AG08395 (cell line): ENCODE measurements at regions not wholly inside any gene's neighbourhood (a gene's known extent, or its start where the extent isn't known, plus 50 kb on each side); places are given as distances from the start of the nearest gene placed in this dataset.

Experiments used
- DNase-seq: peaks from one replicate; pipeline ENCODE4 v3.0.0; 2012; ENCODE audit warnings: mixed read lengths, low spot score

- DNase-seq: no peak
These were observed 85.0 kb upstream of the SLC38A4 start for GRCh38 chr12:46910830-46911229.

- no peak for DNase-seq
These were observed 88.5 kb upstream of the SLC38A4 start for GRCh38 chr12:46914336-46914735.

GRCh38 chr12:46915082-46915481 lies 89.3 kb upstream of the SLC38A4 start:
- peak; percentile 88 for DNase-seq

- peak; percentile 59 for DNase-seq
These were observed 90.0 kb upstream of the SLC38A4 start for GRCh38 chr12:46915836-46916235.

- DNase-seq: no peak
These were observed 91.1 kb upstream of the SLC38A4 start for GRCh38 chr12:46916796-46917419.

GRCh38 chr12:46917821-46918220 lies 92.0 kb upstream of the SLC38A4 start:
- DNase-seq: no peak

GRCh38 chr12:46918631-46919030 lies 92.8 kb upstream of the SLC38A4 start:
- DNase-seq: no peak

GRCh38 chr12:46919666-46920400 lies 94.0 kb upstream of the SLC38A4 start:
- DNase-seq: peak; percentile 18

- DNase-seq: no peak
These were observed 94.7 kb upstream of the SLC38A4 start for GRCh38 chr12:46920499-46920898.

- DNase-seq: peak; percentile 31
These were observed 95.4 kb upstream of the SLC38A4 start for GRCh38 chr12:46921048-46921763.

- DNase-seq: peak; percentile 52
These were observed 96.0 kb upstream of the SLC38A4 start for GRCh38 chr12:46921764-46922133.

- no peak for DNase-seq
These were observed 100.7 kb upstream of the SLC38A4 start for GRCh38 chr12:46926526-46926925.

- DNase-seq: no peak
These were observed 104.3 kb upstream of the SLC38A4 start for GRCh38 chr12:46930101-46930500.

GRCh38 chr12:46933947-46934346 lies 108.2 kb upstream of the SLC38A4 start:
- DNase-seq: peak; percentile 60

GRCh38 chr12:46934374-46935111 lies 108.7 kb upstream of the SLC38A4 start:
- no peak for DNase-seq

- no peak for DNase-seq
These were observed 109.6 kb upstream of the SLC38A4 start for GRCh38 chr12:46935271-46935847.

GRCh38 chr12:46936042-46936441 lies 110.2 kb upstream of the SLC38A4 start:
- no peak for DNase-seq

GRCh38 chr12:46938071-46938678 lies 112.4 kb upstream of the SLC38A4 start:
- DNase-seq: no peak

GRCh38 chr12:46941981-46942380 lies 116.2 kb upstream of the SLC38A4 start:
- no peak for DNase-seq

GRCh38 chr12:46942579-46942978 lies 116.8 kb upstream of the SLC38A4 start:
- peak; percentile 39 for DNase-seq

- peak; percentile 50 for DNase-seq
These were observed 118.3 kb upstream of the SLC38A4 start for GRCh38 chr12:46944088-46944487.

GRCh38 chr12:46944771-46945170 lies 119.0 kb upstream of the SLC38A4 start:
- DNase-seq: no peak
